B cell (primary cell): ENCODE measurements at regions not wholly inside any gene's neighbourhood (a gene's known extent, or its start where the extent isn't known, plus 50 kb on each side); places are given as distances from the start of the nearest gene placed in this dataset.

Experiments
- EZH2 ChIP-seq: IDR thresholded peaks from 2 replicates; pipeline ENCODE4 v1.6.1; 2012; ENCODE audit warnings: borderline replicate concordance, low read depth, mild to moderate bottlenecking, moderate library complexity, low read length; ENCODE audit not compliant: insufficient read depth, poor library complexity, severe bottlenecking
- TF ChIP-seq, protein P1 (sequence below): fragments of 200-600 bp; IDR thresholded peaks from one replicate; pipeline ENCODE4 v1.8.0; 2022; ENCODE audit warnings: antibody characterized with exemption, mild to moderate bottlenecking

DNA sequence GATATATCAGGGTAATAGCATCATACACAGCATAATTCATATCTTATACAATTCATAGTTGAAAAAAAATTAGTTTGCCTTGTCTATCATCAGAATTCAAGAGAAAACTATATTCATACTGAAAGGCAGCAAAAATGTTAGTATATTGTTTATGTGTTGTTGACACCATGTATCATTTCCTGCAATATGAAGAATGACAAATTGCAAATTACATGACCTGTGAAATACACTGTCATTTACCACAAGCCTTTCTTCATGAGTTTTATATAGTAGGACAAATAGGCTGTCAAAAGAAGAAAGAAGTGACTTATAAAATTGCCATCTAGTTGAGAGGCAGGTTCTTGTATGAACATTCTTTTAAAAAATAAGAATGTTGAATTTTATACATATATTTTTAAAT, 1136.3 kb upstream of the CDH9 start:
- TF ChIP-seq, protein P1, sequence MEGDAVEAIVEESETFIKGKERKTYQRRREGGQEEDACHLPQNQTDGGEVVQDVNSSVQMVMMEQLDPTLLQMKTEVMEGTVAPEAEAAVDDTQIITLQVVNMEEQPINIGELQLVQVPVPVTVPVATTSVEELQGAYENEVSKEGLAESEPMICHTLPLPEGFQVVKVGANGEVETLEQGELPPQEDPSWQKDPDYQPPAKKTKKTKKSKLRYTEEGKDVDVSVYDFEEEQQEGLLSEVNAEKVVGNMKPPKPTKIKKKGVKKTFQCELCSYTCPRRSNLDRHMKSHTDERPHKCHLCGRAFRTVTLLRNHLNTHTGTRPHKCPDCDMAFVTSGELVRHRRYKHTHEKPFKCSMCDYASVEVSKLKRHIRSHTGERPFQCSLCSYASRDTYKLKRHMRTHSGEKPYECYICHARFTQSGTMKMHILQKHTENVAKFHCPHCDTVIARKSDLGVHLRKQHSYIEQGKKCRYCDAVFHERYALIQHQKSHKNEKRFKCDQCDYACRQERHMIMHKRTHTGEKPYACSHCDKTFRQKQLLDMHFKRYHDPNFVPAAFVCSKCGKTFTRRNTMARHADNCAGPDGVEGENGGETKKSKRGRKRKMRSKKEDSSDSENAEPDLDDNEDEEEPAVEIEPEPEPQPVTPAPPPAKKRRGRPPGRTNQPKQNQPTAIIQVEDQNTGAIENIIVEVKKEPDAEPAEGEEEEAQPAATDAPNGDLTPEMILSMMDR, result no peak
- TF ChIP-seq EZH2, result no peak
